GM23338 (cell line): ENCODE measurements at regions not wholly inside any gene's neighbourhood (a gene's known extent, or its start where the extent isn't known, plus 50 kb on each side); places are given as distances from the start of the nearest gene placed in this dataset.

ENCODE experiments used
- ATAC-seq: fragments of 200-7000 bp; cut with Tn5 transposase; 3 replicates; pipeline ENCODE4 v1.9.1; 2020
- DNase-seq: peaks from one replicate; pipeline ENCODE4 v3.0.0-alpha.2; 2015; ENCODE audit warnings: low spot score
- H2AFZ ChIP-seq: fragments of 200-600 bp; sonication (generic); 2 replicates; pipeline ENCODE4 v1.8.0; 2016; ENCODE audit warnings: antibody characterized with exemption, mild to moderate bottlenecking, moderate library complexity
- H3F3A ChIP-seq: fragments of 200-600 bp; sonication (generic); replicated peaks from 2 replicates; pipeline ENCODE4 v1.8.0; 2017; ENCODE audit warnings: antibody characterized with exemption, mixed run types, low read depth
- H3K27ac ChIP-seq: fragments of 200-600 bp; sonication (generic); 2 replicates; pipeline ENCODE4 v1.6.1; 2016; ENCODE audit warnings: low read depth
- H3K27me3 ChIP-seq: fragments of 200-600 bp; sonication (generic); 2 replicates; pipeline ENCODE4 v1.8.0; 2016; ENCODE audit warnings: mild to moderate bottlenecking, mixed run types, moderate library complexity; ENCODE audit not compliant: insufficient read depth
- H3K36me3 ChIP-seq: fragments of 200-600 bp; sonication (generic); 2 replicates; pipeline ENCODE4 v1.8.0; 2016; ENCODE audit warnings: mild to moderate bottlenecking; ENCODE audit not compliant: insufficient read depth
- H3K4me1 ChIP-seq: fragments of 200-600 bp; sonication (generic); 2 replicates; pipeline ENCODE4 v1.8.0; 2016; ENCODE audit warnings: mild to moderate bottlenecking, moderate library complexity; ENCODE audit not compliant: insufficient read depth
- H3K4me2 ChIP-seq: fragments of 200-600 bp; sonication (generic); 2 replicates; pipeline ENCODE4 v1.7.1; 2017; ENCODE audit warnings: mixed run types
- H3K4me3 ChIP-seq: fragments of 200-600 bp; sonication (generic); 2 replicates; pipeline ENCODE4 v1.6.1; 2016; ENCODE audit warnings: mixed run types
- H3K79me2 ChIP-seq: fragments of 200-600 bp; sonication (generic); replicated peaks from 2 replicates; pipeline ENCODE4 v1.8.0; 2017; ENCODE audit warnings: mild to moderate bottlenecking; ENCODE audit not compliant: insufficient read depth
- H3K9me2 ChIP-seq: fragments of 200-600 bp; sonication (generic); 2 replicates; pipeline ENCODE4 v1.8.0; 2017; ENCODE audit not compliant: insufficient read depth
- H4K20me1 ChIP-seq: fragments of 200-600 bp; sonication (generic); replicated peaks from 2 replicates; pipeline ENCODE4 v1.8.0; 2017; ENCODE audit warnings: mild to moderate bottlenecking; ENCODE audit not compliant: insufficient read depth
- H3K27ac Mint-ChIP-seq: 2 replicates; pipeline ENCODE4 v1.8.0; 2020; ENCODE audit warnings: inconsistent platforms, mild to moderate bottlenecking, moderate library complexity, mixed read lengths
- H3K27me3 Mint-ChIP-seq: 3 replicates; pipeline ENCODE4 v1.8.0; 2022; ENCODE audit warnings: low read depth, mild to moderate bottlenecking, moderate library complexity, mixed read lengths, inconsistent platforms; ENCODE audit not compliant: insufficient read depth, poor library complexity
- H3K36me3 Mint-ChIP-seq: 3 replicates; pipeline ENCODE4 v1.8.0; 2021; ENCODE audit warnings: low read depth, mild to moderate bottlenecking, inconsistent platforms, moderate library complexity, mixed read lengths
- H3K4me1 Mint-ChIP-seq: 3 replicates; pipeline ENCODE4 v1.8.0; 2020; ENCODE audit warnings: mild to moderate bottlenecking, inconsistent platforms, mixed read lengths
- H3K4me3 Mint-ChIP-seq: 3 replicates; pipeline ENCODE4 v1.8.0; 2021; ENCODE audit warnings: moderate library complexity, mild to moderate bottlenecking, inconsistent platforms, mixed read lengths
- H3K9me3 Mint-ChIP-seq: 3 replicates; pipeline ENCODE4 v1.8.0; 2020; ENCODE audit warnings: moderate library complexity, mild to moderate bottlenecking, inconsistent platforms, mixed read lengths
- CTCF ChIP-seq, 2 experiments: fragments of 200-600 bp in 1 of 2; sonication (generic) in 1 of 2; conservative IDR thresholded peaks; 2 replicates each; pipeline versions ENCODE4 v1.5.1 to v1.6.1; 2016 to 2017; ENCODE audit warnings: antibody characterized with exemption in 2 of 2, low read depth in 2 of 2, mild to moderate bottlenecking in 2 of 2, moderate library complexity in 1 of 2
- JUNB ChIP-seq: IDR thresholded peaks from one replicate; pipeline ENCODE4 v1.6.1; 2016; ENCODE audit warnings: antibody characterized with exemption; ENCODE audit not compliant: unreplicated experiment
- POLR2AphosphoS5 ChIP-seq: IDR thresholded peaks from 2 replicates; pipeline ENCODE4 v1.6.1; 2016; ENCODE audit warnings: antibody characterized with exemption, low read depth
- TF ChIP-seq, protein P1 (sequence below): IDR thresholded peaks from 2 replicates; pipeline ENCODE4 v1.6.1; 2016; ENCODE audit warnings: antibody characterized with exemption
- TF ChIP-seq, protein P2 (sequence below): fragments of 250-450 bp; sonication (Bioruptor Pico); IDR thresholded peaks from 2 replicates; pipeline ENCODE4 v1.5.0; 2020; ENCODE audit warnings: mild to moderate bottlenecking, moderate library complexity

DNA sequence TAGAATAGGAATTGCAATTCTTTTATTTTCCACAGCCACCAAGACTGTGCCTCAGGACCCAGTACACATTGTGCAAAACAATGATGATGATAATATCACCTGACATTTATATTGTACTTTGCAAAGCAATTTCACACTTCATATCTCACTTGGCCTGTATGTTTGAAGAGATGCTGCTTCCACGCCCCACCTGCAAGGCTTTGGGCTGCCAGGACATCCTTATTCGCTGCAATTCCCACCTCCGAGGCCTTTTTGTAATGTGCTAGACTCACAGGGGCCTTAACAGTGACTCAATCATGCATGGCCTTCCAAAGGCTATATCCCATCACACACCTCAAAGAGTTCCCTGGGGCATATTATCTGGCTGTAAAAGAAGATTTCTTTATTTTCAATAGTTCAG, 200.9 kb downstream of the MYLK4 start (continued):
- TF ChIP-seq, protein P1, sequence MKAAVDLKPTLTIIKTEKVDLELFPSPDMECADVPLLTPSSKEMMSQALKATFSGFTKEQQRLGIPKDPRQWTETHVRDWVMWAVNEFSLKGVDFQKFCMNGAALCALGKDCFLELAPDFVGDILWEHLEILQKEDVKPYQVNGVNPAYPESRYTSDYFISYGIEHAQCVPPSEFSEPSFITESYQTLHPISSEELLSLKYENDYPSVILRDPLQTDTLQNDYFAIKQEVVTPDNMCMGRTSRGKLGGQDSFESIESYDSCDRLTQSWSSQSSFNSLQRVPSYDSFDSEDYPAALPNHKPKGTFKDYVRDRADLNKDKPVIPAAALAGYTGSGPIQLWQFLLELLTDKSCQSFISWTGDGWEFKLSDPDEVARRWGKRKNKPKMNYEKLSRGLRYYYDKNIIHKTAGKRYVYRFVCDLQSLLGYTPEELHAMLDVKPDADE = no peak
- TF ChIP-seq, protein P2, sequence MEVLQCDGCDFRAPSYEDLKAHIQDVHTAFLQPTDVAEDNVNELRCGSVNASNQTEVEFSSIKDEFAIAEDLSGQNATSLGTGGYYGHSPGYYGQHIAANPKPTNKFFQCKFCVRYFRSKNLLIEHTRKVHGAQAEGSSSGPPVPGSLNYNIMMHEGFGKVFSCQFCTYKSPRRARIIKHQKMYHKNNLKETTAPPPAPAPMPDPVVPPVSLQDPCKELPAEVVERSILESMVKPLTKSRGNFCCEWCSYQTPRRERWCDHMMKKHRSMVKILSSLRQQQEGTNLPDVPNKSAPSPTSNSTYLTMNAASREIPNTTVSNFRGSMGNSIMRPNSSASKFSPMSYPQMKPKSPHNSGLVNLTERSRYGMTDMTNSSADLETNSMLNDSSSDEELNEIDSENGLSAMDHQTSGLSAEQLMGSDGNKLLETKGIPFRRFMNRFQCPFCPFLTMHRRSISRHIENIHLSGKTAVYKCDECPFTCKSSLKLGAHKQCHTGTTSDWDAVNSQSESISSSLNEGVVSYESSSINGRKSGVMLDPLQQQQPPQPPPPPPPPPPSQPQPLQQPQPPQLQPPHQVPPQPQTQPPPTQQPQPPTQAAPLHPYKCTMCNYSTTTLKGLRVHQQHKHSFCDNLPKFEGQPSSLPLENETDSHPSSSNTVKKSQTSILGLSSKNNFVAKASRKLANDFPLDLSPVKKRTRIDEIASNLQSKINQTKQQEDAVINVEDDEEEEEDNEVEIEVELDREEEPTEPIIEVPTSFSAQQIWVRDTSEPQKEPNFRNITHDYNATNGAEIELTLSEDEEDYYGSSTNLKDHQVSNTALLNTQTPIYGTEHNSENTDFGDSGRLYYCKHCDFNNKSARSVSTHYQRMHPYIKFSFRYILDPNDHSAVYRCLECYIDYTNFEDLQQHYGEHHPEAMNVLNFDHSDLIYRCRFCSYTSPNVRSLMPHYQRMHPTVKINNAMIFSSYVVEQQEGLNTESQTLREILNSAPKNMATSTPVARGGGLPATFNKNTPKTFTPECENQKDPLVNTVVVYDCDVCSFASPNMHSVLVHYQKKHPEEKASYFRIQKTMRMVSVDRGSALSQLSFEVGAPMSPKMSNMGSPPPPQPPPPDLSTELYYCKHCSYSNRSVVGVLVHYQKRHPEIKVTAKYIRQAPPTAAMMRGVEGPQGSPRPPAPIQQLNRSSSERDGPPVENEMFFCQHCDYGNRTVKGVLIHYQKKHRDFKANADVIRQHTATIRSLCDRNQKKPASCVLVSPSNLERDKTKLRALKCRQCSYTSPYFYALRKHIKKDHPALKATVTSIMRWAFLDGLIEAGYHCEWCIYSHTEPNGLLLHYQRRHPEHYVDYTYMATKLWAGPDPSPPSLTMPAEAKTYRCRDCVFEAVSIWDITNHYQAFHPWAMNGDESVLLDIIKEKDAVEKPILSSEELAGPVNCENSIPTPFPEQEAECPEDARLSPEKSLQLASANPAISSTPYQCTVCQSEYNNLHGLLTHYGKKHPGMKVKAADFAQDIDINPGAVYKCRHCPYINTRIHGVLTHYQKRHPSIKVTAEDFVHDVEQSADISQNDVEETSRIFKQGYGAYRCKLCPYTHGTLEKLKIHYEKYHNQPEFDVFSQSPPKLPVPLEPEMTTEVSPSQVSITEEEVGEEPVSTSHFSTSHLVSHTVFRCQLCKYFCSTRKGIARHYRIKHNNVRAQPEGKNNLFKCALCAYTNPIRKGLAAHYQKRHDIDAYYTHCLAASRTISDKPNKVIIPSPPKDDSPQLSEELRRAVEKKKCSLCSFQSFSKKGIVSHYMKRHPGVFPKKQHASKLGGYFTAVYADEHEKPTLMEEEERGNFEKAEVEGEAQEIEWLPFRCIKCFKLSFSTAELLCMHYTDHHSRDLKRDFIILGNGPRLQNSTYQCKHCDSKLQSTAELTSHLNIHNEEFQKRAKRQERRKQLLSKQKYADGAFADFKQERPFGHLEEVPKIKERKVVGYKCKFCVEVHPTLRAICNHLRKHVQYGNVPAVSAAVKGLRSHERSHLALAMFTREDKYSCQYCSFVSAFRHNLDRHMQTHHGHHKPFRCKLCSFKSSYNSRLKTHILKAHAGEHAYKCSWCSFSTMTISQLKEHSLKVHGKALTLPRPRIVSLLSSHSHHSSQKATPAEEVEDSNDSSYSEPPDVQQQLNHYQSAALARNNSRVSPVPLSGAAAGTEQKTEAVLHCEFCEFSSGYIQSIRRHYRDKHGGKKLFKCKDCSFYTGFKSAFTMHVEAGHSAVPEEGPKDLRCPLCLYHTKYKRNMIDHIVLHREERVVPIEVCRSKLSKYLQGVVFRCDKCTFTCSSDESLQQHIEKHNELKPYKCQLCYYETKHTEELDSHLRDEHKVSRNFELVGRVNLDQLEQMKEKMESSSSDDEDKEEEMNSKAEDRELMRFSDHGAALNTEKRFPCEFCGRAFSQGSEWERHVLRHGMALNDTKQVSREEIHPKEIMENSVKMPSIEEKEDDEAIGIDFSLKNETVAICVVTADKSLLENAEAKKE = no peak

- no peak overlapping the region for H3K4me2 ChIP-seq
- no peaks in the 10 kb centered on the region for H3K79me2 ChIP-seq
- H3K9me2 ChIP-seq = no peaks in the 10 kb centered on the region
- H3K4me3 Mint-ChIP-seq = no peak overlapping the region
- H2AFZ ChIP-seq = no peak overlapping the region
- DNase-seq = no peak
- H3K4me3 ChIP-seq = no peak overlapping the region
- H3K9me3 Mint-ChIP-seq = peaks cover 15% of the 10 kb centered on the region
- no peaks in the 10 kb centered on the region for H3K4me1 ChIP-seq
- no peaks in the 10 kb centered on the region for H4K20me1 ChIP-seq
- peaks cover 2% of the 10 kb centered on the region; the same call in 1 of the 3 replicates for H3K36me3 Mint-ChIP-seq
- H3K27ac Mint-ChIP-seq = no peak overlapping the region
- no peaks in the 10 kb centered on the region for H3K4me1 Mint-ChIP-seq
- H3K36me3 ChIP-seq = no peaks in the 10 kb centered on the region
- H3F3A ChIP-seq = no peaks in the 10 kb centered on the region
- ATAC-seq = no peak
- no peak overlapping the region for H3K27ac ChIP-seq
- no peaks in the 10 kb centered on the region for H3K27me3 Mint-ChIP-seq
- no peaks in the 10 kb centered on the region for H3K27me3 ChIP-seq
- TF ChIP-seq CTCF (conservative IDR thresholded peaks at IDR 0.05; ENCODE audit: low read depth in 2 of 2) (no peak), POLR2AphosphoS5 (no peak), JUNB (no peak)
- TF ChIP-seq, protein P1 = no peak
- TF ChIP-seq, protein P2 = no peak
These were observed 203.4 kb downstream of the MYLK4 start for GRCh38 chr6:2547355-2547754.
